ENCODE measurements at regions not wholly inside any gene's neighbourhood (a gene's known extent, or its start where the extent isn't known, plus 50 kb on each side); places are given as distances from the start of the nearest gene placed in this dataset.

DNA sequence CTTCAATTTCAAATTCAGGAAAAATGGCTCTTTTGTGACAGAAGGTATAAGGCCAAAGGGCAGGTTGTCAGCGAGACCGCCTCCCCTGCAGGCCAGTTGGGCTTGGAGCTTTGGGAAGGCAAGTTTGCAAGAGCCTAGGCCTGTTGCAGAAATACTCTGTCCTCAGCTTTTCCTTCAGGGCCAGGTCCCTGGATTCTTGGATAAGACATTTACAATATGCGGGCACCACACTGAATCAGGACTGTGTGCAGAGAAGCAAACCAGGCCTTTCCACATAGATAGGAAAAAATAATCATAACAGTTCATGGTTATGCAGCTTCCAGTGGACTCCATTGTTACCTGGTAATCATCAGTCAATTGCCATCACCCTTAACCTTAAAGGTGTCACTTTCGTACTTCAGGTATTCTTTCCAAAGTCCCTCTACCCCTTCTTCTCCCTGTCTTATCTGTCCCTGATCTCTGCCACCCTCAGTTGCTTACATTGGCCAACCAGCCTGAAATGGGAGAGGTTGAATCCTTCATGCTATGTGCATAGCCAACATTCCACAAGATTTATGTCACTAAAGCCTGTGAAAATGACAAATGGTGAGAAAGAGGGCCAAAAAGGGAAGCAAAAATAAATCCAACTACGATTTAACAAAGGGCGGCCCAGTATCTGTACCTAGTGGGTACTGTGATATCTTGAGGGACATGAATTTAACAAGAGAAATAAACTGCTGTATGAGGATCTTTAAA, 304.5 kb upstream of the NFE2L3 start:
- peak; percentile 52 for DNase-seq (ENCODE audit: low read depth)

DNA sequence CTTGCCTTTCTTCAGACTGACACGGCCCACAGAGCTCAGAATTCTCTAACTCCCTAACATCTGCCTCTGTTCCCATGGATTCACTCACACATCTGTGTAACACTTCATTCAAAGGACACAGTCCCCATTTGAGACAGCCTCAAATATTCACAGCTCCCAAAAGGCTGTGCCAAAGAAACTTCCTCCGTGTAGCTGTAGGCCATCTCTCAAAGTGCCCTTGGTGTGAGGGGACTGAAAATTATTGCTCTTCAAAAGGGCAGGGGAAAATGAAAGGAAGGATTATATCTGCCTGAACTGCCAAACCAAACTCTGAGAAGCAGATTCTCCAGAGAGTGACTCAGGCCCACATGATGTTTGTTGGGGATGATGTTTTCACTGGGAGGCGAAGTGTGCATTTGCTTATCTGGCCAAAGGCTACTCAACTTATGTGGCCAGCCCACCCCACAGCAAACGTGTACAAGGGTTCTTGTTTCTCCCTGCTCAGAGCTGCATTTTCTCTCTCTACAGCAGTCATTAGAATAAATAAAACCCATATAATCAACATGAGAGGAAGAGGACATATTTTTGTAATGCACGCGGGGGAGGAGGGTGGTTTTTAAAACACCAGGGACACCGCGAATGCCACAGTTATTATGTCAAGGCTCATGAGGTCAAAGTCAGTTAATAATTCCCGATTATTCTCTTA, 302.4 kb upstream of the NFE2L3 start:
- DNase-seq (ENCODE audit: low read depth), result peak; percentile 82

DNA sequence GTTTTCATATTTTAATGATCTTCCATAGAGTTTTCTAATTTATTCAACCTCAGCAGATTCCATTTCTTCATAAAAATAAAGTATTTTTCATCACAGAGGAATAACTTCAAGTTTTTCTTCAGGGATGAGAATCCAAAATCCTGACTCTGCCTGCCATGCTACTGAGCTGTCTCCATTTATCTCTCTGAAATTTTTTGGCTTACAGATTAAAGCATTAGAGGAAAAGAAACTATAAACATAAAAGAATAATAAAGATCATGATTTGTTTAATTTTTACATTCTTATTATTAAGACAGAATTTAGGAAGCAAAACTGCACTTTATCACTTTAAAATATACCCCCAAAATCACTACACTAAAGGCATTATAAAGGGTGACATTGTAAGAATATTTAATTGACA, 301.8 kb upstream of the NFE2L3 start:
- DNase-seq (ENCODE audit: low read depth), result no peak

DNA sequence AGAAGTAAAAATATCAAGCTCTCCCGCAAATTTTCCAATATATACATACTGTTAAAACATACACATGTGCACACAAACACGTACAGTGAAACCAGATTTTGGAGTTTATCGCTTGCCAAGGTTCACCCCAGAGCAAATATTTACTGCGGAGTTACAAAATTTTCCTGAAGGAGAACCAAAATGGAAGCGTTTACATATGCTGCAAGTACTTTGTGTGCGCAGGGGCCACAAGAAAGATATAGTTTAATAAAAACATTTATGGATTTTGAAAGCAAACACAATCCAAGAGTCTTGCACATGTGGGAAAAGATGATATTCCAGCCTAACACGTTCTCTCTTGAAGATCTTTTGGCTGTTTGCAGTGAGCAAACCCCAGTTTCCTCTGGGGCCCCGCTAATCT, 301.3 kb upstream of the NFE2L3 start:
- DNase-seq (ENCODE audit: low read depth), result no peak

DNA sequence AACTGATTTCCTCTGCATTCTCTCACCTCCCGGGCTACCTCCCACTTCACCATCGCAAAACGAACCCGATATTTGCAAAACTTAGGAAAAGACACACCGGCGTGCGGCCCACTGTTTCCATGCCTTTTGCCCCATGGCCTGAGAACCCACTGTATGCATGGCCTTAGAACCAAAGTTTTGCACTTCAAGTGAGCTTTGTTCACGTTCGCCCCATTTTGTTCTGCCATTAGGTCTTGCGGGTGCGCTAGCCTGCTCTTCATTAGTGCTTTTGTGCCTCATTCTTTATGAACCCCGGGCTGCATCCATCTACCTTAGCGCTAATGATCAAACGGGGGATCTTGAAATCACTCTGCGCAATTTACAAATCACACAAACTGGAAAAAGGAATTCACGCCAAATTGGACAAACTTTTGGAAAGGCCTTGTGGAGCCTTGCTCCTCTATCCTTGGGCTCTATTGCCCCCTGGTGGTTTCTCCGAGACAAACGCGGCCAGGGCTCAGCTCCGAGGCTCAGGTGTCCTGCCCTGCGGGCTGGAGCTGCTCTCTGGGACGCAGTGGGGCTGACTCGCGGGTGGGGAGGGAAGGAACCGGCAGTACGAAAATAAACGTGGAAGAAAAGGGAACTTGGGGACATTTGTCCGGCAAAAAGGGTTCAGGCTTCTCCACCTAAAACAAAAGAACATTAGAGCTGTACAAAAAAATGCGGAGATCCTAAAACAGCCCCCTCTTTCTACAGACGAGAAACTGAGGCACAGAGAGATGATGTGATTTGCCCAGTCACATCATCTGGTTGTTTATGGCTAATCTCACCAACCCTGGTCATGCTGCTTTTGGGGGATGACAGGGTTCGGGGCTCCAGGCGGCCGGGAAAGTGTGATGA, 300.4 kb upstream of the NFE2L3 start:
- DNase-seq (ENCODE audit: low read depth), result peak; percentile 69

DNA sequence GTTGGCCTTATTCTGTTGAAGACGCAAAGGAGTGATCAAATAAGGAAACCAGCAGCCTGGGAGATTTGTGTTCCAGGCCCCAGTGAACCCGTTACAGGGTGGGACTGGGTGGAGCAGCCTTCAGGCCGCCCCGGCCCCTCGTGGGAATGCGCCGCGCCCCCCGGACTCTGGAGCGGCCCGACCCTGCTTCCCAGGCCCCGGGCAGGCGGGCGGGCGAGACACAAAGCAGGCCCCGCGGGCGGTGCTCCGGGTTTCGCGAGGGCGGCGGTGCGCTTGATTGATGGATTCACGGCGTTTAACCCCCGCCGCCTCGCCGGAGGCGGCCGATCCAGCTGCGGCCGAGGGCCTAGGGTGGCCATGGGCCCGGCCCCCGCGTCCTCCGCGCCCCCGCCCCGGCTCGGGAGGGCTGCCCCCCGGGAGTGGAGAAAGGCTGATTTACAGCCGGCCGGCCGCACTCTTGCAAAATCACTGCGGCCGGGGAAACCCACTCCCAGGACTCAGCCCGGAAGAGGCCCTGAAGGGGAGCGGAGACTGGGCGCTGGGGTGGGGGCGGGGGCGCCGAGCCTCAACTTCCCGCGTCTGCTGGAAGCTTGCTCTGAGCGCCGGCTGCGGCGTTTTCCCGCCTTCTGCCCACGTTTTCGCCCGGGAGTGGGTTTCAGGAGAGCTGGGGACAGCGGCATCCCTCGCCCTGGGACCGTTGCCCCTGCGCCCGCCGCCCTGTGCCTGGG, 299.6 kb upstream of the NFE2L3 start:
- no peak for DNase-seq (ENCODE audit: low read depth)

DNA sequence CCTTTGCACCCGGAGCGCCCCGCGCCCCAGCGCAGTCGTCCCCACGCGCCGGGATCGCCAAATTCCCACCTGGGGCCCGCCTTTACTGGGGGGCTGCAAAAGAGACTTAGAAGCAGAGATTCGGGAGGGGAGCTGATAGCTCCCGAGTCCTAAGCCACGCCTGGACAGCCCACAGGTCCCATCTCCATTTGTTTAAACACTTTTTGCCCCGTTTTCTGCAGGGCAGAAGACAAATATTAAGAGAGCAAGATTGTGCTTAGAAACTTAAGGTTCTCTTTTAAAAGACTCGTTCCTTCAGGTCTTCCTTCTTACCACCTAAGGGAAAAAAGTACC, 299.1 kb upstream of the NFE2L3 start:
- DNase-seq (ENCODE audit: low read depth), result no peak

DNA sequence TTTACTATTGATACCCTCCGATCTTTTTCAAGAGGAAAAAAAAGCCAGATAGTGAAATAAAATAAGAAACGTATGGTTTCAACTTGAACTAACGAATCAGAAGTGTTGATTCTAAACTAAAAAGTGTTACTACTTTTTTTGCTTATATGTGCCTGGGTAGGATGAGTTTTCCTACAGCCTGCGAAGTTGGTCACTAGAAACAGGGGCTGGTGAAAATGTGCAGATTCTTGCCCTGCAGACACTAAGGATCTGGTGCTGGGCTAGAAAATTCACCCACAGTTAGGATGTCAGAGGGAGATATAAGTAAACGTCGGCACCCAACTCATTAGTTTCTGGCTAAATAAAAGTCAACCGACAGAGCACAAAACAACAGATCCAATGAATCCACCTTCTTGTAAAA, 298.7 kb upstream of the NFE2L3 start:
- no peak for DNase-seq (ENCODE audit: low read depth)

DNA sequence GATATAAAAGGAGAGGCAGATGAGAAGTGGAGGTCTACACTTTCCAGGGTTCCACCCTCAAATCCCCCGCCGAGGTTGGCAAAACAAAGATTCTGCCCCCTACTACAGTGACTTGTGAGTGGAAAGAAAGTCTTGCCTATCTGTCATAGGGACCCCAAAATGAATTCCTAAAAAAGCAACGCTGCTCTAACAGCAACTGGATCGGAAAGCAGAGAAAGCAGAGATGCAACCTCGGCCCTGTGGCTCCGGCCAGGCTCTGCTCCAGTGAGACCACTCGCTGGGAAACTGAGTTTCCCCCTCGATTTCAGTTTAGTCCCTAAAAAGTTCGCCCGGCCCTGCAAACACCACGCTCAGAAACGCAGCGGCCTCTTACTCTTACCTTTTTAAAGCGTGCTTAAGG, 297.9 kb upstream of the NFE2L3 start:
- no peak for DNase-seq (ENCODE audit: low read depth)

DNA sequence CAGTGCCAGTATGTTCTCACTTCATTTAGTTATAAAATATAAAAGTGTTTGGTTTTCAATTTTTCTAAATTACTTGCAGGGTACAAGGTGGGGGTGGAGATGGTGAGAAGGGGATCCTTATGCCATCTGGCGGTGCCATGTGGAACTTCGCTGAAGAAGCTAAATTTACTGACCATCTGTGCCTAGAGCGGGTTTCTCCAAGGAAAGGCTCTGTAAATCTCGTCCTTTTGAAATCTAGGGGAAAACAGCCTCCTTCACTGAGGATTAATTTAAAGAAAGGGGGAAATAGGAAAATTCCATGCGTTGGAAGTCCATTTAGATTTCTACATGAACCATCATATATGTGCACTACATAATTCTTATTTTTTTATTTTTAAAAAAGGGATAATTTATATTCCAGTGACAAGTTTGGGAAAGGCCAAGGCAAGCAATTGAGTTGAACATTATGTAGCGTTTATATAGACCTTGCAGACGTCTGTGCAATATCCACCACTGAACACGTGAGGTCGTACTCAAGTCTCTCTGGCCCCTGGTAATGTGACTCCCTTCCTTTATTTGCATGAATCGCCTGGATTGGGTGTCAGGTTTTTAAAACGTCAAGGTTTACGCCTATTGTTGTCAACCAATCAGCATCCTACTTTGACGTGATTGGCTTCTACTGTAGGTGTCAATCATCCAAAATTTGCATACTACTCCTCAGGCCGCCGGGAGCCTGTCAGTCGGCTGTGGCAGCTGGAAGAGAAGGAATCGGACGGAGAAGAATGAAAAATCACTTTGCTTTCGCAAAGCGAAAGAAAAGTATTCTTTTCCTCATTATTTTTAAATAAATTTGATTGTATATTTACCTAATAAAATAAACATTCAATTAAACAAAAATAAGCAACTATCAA, 297.1 kb upstream of the NFE2L3 start:
- DNase-seq (ENCODE audit: low read depth), result peak; percentile 98

DNA sequence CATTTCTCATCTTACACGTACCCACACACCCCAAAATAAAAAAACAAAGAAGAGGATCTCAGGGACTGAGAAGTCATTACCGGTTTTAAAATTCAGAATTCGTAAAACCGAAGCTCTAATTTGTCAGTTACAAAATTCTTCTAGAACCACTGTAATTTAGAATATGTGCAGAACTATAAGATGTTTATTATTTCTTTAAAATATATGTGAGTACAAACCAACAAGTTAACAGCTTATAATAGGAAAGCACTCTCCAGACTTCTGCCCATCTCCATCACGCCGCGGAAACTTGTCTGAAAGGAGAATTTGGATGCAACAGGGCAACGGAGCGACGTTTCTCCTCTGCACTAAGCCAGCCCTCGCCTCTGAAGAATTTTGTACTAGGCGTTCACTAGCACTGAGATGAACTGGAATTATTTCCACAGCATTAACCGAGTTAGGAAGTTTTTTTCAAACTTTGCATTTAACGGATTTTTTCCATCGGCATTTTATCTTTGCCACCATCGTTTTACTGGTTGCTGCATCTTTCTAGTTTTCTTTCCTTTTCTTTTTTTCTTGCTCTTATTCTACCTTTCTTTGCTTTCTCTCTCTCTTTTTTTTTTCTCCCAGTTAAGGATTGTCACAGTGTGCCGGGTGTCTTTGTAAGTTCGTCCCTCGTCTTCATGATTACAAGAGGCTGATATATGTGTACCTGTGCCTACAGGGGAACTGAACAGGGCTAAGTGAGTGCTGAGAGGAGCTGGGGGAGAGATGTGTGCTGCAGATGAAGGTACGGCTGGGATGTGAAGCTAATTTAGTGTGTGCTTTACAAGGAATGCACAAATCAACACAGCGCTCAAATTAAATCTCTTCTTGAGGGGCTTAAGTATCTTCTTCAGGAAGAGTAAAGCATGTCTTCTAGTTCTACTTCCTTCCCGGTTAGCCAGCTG, 295.9 kb upstream of the NFE2L3 start:
- peak; percentile 52 for DNase-seq (ENCODE audit: low read depth)

DNA sequence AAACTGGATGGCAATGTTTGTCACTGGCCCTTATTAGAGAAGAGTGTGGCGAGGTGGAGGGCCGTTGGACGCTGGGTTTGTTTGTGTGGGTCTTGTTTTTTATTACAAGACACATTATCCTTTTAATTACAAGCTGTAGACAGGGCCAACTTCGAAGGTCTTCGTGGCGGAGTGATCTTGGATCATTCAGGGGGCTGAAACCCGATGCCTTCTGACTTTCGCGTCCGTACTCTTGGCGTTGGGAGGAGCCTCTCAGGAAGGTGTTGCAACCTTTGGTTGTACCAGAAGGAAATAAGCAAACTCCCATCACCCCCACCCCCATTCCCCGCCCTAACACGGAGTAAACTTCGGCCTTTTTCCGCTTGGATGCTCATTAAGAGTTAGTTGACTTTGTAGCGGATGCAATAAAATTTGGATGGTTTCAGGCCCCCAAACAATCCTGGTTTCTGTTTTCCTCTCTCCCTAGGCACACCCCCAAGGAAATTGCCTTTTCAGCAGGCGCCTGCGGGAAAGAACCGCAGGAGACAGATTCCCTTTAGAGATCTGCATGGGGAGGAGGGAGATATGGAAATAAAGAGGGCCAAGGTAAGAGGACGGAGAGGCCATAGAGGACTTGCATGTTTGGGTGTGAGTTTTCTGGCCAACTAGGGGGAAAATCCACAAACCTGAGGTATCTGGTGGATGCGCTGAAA, 294.5 kb upstream of the NFE2L3 start:
- DNase-seq (ENCODE audit: low read depth), result peak; percentile 88

DNA sequence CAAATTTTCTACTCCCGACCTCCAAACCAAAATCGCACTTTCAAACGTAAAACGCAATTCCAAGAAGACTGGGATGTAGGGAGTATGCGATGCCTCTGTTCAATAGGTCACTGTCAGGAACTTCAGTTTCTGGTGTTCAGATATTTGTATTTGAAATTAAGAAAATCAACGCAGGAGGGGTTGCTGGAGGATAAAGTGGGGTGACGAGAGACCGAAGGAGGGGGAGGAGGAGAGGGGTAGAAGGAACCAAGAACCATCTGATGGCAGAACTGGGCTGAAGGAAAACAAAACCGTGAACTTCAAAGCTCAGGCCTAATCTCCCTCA, 293.8 kb upstream of the NFE2L3 start:
- DNase-seq (ENCODE audit: low read depth), result no peak

DNA sequence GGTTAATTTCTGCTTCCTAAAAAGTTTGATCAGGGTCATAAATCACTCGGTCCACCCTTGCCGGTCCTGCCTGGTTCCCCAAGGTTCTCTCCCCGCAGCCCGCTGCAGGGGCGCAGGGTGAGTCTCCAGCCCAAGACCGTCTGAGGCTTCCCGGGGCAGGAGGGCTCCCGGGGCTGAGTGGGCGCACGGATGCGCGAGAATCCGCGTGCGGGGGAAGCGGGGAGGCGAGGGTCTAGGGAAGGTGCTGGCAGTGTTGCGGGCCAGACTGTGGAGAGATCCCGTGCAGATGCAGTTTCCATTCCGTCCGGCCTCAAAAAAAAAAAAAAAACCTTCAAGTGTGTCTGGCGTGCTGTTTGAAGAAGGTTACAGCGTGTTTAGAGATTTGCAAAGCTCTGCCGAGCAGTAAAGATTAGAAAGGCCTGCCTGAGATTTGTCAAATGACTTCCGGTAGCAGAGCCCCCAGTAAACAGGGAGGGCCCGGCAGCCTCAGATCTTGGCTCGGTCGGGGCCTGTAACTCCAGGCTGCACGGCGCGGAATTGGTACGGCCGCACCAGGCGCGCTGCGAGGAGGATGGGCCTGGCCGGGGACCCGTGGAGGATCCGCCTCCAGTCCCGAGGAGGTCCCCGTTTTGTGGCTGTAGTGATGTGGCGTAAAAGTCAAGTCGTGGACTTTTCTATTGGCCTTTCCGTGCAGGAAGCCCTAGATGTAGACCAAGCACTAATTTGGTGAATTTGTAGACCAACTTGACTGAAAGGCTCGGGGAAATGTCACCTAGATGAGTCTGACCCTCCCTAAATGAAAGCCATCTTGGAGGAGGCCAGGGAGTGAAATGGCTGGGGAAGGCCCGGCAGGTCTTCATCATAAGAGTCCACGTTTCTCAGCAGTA, 293.2 kb upstream of the NFE2L3 start:
- no peak for DNase-seq (ENCODE audit: low read depth)

DNA sequence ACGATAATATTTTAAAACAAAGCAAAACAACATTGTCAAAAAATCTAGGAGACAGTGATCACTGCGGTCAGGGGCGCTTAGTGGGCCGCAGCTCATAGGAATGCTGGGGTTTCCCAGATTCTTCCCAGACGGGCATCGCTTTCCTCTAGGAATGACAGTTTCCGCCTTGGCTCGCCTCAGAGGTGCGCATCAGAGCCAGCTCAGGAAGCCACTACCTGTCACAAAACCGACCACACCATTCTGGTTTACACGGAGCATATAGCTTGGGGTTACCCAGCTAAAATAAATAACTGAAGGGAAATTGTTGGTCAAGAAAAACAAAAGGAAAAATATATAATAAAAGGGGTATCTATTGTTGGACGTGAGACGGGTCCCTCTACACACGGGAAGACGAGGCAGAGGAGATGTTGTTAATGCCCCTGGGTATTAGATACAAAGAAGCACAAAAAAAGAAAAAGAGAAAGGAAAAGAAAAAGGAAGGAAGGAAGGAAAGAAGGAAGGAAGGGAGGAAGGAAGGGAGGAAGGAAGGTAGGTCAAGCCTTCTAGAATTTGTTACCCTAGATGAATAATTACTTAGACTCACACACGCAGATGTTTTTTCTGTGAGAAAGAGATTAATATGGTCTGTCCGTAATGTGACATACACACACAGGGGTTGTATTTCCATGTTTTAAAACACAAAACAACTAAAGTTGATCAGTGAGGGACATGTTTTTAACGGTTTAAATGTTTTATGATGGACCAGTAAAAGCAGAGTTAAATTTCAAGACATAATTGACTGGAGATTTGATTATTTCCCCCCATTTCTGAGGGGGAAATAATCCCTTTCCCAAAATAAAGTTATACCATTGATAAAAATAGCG, 292.4 kb upstream of the NFE2L3 start:
- no peak for DNase-seq (ENCODE audit: low read depth)

DNA sequence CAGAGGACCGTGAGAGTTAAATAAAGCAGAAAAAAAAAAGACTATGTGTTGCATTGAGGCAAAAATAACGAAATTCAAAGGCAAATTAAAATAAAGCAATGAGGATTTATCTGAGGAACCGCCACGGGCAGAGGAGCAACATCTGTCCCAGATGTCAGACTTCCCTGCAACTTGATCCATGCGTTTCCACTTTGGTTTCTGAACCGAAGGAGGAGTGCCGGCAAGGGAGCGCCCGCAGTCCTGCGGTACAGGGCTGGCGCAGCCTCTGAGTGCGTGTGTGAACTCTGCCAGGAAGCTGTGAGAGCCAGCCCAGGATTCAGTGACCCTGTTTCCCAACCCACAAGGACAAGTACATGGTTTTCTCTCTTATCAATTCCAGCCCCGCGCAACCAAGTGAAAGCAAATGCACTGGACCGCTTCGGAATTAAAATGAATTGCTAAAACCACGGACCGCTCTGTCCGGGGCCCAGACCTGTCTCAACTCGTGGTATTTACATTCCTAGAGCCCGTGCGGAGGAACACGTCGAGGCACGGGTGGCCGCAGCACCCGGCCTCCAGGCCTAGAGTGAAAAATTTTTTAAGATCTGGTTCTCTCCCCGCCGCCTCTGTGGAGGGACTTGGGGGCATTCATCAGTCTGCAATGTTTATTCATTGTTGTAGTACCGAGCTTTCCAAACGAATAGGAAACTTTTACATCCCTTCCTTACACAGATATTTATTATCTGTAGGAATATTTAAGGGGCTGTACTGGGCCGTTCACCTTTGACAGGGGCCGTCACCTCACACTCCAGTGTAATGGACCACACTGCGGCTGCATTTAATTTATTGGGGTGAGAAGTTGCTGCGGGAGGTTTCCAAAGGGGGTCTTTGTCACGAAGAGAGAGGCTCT, 291.5 kb upstream of the NFE2L3 start:
- peak; percentile 81 for DNase-seq (ENCODE audit: low read depth)

DNA sequence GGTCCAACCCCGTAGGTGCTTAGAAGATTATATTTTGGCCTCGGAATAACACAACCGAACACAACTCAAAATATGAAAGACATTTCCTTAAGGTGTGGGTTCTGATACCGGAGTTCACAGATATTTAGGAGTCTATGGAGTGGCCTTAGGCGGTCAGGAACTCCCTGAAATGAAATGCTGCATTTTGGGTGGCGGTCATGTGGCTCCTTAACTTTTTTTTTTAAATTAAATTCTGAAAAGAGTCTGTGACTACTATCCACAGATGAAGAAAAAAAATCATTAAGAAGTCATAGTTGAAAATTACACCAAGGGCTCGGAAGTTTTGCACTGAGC, 290.9 kb upstream of the NFE2L3 start:
- no peak for DNase-seq (ENCODE audit: low read depth)

Measured in fibroblast of gingiva (primary cell).